ENCODE measurements at regions not wholly inside any gene's neighbourhood (a gene's known extent, or its start where the extent isn't known, plus 50 kb on each side); places are given as distances from the start of the nearest gene placed in this dataset.

- DNase-seq (ENCODE audit: low read depth), result no peak
- TF ChIP-seq, protein P1, sequence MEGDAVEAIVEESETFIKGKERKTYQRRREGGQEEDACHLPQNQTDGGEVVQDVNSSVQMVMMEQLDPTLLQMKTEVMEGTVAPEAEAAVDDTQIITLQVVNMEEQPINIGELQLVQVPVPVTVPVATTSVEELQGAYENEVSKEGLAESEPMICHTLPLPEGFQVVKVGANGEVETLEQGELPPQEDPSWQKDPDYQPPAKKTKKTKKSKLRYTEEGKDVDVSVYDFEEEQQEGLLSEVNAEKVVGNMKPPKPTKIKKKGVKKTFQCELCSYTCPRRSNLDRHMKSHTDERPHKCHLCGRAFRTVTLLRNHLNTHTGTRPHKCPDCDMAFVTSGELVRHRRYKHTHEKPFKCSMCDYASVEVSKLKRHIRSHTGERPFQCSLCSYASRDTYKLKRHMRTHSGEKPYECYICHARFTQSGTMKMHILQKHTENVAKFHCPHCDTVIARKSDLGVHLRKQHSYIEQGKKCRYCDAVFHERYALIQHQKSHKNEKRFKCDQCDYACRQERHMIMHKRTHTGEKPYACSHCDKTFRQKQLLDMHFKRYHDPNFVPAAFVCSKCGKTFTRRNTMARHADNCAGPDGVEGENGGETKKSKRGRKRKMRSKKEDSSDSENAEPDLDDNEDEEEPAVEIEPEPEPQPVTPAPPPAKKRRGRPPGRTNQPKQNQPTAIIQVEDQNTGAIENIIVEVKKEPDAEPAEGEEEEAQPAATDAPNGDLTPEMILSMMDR (IDR thresholded peaks at IDR 0.05; ENCODE audit: control insufficient read depth, extremely low read depth, insufficient read depth), result no peak
- H3K4me3 ChIP-seq (ENCODE audit: low read depth, low read length), result no peak overlapping the region
These were observed 99.7 kb downstream of the RIPK4 start for GRCh38 chr21:41667136-41667535.

DNA sequence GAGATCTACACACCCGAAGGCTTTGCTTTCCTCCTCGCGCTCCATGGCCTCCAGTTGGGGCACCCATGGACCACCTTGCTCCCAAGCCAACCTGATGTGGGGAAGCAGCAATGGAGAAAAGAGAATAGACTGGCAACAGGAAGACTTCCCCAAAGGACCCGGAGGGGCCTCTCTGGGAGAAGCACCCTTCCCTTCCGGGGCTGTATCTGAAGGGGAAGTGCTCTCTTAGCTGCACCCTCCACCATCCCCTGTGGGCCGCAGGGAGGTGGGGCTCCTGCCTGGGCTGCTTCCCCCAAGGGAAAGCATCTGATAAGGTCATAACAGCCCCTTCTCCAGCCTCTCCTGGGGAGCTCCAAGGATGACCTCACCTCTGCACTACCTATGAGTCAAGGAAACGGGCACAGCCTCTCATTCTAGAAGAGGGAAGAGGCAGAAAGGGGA lies 100.2 kb downstream of the RIPK4 start:
- no peak overlapping the region for H3K4me3 ChIP-seq (ENCODE audit: low read depth, low read length)
- TF ChIP-seq, protein P1 (IDR thresholded peaks at IDR 0.05; ENCODE audit: control insufficient read depth, extremely low read depth, insufficient read depth), result no peak
- no peak for DNase-seq (ENCODE audit: low read depth)

DNA sequence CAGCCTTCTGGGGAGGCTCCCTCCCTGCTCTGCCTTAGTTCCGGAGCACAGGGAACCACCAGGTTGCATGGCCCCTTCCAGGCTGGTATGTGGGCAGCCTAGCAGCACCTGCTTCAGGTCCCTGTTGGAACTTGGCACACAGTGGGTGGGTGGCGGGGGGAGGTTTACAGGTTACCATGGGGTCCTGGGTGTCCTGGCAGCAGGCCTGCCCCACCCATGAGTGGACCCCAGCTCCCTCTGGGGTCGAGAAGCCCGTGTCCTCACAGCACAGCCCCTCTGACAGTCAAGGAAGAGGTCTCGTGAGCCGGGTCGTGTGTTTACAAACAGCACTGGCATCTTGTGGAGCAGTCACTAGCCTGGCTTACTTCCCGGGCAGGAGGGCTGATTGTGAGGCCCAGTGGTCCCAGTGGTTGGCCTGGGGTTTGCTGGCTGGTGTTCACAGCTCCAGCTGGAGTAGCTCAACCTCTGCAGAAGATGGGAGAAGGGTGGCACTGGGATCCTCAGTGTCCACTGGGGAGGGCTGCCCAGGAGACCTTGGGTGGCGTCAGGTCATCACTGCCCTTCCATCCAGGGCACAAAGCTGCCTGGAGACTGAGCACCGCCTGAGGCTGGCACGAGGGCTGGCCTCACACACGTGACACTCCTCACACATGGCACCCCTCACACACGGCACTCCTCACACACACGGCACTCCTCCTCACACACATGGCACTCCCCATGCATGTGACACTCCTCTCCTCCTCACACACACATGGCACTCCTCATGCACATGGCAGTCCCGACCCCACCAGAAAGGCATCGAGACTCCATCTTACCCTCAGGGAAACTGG lies 100.9 kb downstream of the RIPK4 start:
- TF ChIP-seq, protein P1 (IDR thresholded peaks at IDR 0.05; ENCODE audit: control insufficient read depth, extremely low read depth, insufficient read depth), result no peak
- DNase-seq (ENCODE audit: low read depth), result no peak
- no peak overlapping the region for H3K4me3 ChIP-seq (ENCODE audit: low read depth, low read length)

- TF ChIP-seq, protein P1 (IDR thresholded peaks at IDR 0.05; ENCODE audit: control insufficient read depth, extremely low read depth, insufficient read depth), result no peak
- DNase-seq (ENCODE audit: low read depth), result no peak
These were observed 101.7 kb downstream of the RIPK4 start for GRCh38 chr21:41664881-41665765.

GRCh38 chr21:41663805-41664788 lies 102.8 kb downstream of the RIPK4 start:
- no peak for DNase-seq (ENCODE audit: low read depth)
- TF ChIP-seq, protein P1 (IDR thresholded peaks at IDR 0.05; ENCODE audit: control insufficient read depth, extremely low read depth, insufficient read depth), result no peak
- H3K4me3 ChIP-seq (ENCODE audit: low read depth, low read length), result no peak overlapping the region

More at GRCh38 chr21:41664881-41665765, 101.7 kb downstream of the RIPK4 start:
- H3K4me3 ChIP-seq (ENCODE audit: low read depth, low read length), result no peak overlapping the region

- H3K4me3 ChIP-seq (ENCODE audit: low read depth, low read length), result no peak overlapping the region
- no peak for DNase-seq (ENCODE audit: low read depth)
- TF ChIP-seq, protein P1 (IDR thresholded peaks at IDR 0.05; ENCODE audit: control insufficient read depth, extremely low read depth, insufficient read depth), result no peak
These were observed 104.1 kb downstream of the RIPK4 start for GRCh38 chr21:41662761-41663160.

All from LNCaP clone FGC (cell line).